HUES48 (cell line): ENCODE measurements at regions not wholly inside any gene's neighbourhood (a gene's known extent, or its start where the extent isn't known, plus 50 kb on each side); places are given as distances from the start of the nearest gene placed in this dataset.
"Not testable (repeated sequence)": the region's sequence is repeated elsewhere in the genome, so short reads cannot be mapped to it uniquely, and the experiment has no call there.

Source experiments
- H3K27ac ChIP-seq: one replicate; pipeline ENCODE4 v1.7.0; 2013; ENCODE audit warnings: low read depth, low read length, inconsistent platforms
- H3K27me3 ChIP-seq: 2 replicates; pipeline ENCODE4 v1.6.1; 2013; ENCODE audit warnings: mild to moderate bottlenecking, low read length; ENCODE audit not compliant: control insufficient read depth, insufficient read depth
- H3K36me3 ChIP-seq: 2 replicates; pipeline ENCODE4 v1.6.1; 2013; ENCODE audit warnings: low read length; ENCODE audit not compliant: control insufficient read depth, insufficient read depth
- H3K4me1 ChIP-seq: 2 replicates; pipeline ENCODE4 v1.6.1; 2013; ENCODE audit warnings: mild to moderate bottlenecking, low read length; ENCODE audit not compliant: control insufficient read depth, insufficient read depth
- H3K4me3 ChIP-seq: 2 replicates; pipeline ENCODE4 v1.5.1; 2013; ENCODE audit warnings: mild to moderate bottlenecking, low read depth, low read length
- H3K9ac ChIP-seq: 2 replicates; pipeline ENCODE4 v1.6.1; 2013; ENCODE audit warnings: mild to moderate bottlenecking, low read depth, low read length, moderate library complexity
- H3K9me3 ChIP-seq: 2 replicates; pipeline ENCODE4 v1.6.1; 2013; ENCODE audit warnings: low read length; ENCODE audit not compliant: control insufficient read depth, insufficient read depth

- Histone ChIP-seq H3K4me3 (no peak overlapping the region), H3K27me3 (no peaks in the 10 kb centered on the region), H3K27ac (no peak overlapping the region), H3K4me1 (peaks cover 7% of the 10 kb centered on the region; the same call in 1 of the 2 replicates), H3K9ac (no peak overlapping the region), H3K9me3 (no peaks in the 10 kb centered on the region), H3K36me3 (no peaks in the 10 kb centered on the region)
These were observed 861.5 kb downstream of the SORCS1 start for GRCh38 chr10:106302961-106303360.

- Histone ChIP-seq H3K36me3 (no peaks in the 10 kb centered on the region), H3K9me3 (no peaks in the 10 kb centered on the region), H3K27ac (no peak overlapping the region), H3K27me3 (no peaks in the 10 kb centered on the region), H3K4me3 (no peak overlapping the region), H3K9ac (no peak overlapping the region), H3K4me1 (no peaks in the 10 kb centered on the region)
These were observed 863.4 kb downstream of the SORCS1 start for GRCh38 chr10:106301146-106301545.

- Histone ChIP-seq H3K27ac (no peak overlapping the region), H3K9me3 (no peaks in the 10 kb centered on the region), H3K36me3 (no peaks in the 10 kb centered on the region), H3K27me3 (no peaks in the 10 kb centered on the region), H3K4me1 (peaks cover 13% of the 10 kb centered on the region; the same call in 1 of the 2 replicates), H3K4me3 (no peak overlapping the region), H3K9ac (no peak overlapping the region)
These were observed 867.6 kb downstream of the SORCS1 start for GRCh38 chr10:106296750-106297392.

GRCh38 chr10:106284802-106285587 lies 879.5 kb downstream of the SORCS1 start:
- H3K4me3 ChIP-seq = no peak overlapping the region
- H3K27me3 ChIP-seq = no peaks in the 10 kb centered on the region
- no peaks in the 10 kb centered on the region for H3K36me3 ChIP-seq
- H3K27ac ChIP-seq = no peak overlapping the region
- H3K9ac ChIP-seq = no peak overlapping the region
- H3K4me1 ChIP-seq = peaks cover 7% of the 10 kb centered on the region; the same call in 1 of the 2 replicates
- no peaks in the 10 kb centered on the region for H3K9me3 ChIP-seq

DNA sequence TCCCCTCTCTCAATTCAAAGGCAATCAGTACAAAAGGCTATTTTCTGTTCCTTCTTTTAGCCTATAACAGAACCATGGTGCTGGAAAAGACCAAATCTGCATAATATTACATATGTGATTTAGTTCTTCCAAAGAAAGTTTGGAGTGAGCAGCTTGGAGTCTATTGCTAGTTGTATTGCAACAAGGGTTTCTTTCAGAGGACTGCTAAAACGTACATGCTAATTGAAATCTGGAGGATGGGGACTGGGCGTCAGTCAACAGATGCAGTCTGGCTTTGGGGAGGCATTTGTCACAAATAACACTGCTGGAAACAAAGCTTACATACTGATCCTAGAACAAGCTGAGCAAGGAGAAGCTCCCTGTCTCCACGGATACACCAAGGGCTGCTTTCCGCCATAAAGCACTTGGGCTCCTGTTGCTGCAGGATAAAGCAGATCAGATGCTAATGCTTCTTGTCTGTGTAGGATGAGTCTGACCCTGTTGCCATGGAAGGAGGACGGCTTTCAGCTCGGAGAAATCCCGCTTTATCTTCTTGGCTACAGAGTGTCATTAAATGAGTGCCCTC lies 883.5 kb downstream of the SORCS1 start:
- no peak overlapping the region for H3K27ac ChIP-seq
- no peaks in the 10 kb centered on the region for H3K9me3 ChIP-seq
- no peaks in the 10 kb centered on the region for H3K27me3 ChIP-seq
- no peak overlapping the region for H3K4me3 ChIP-seq
- peaks cover 7% of the 10 kb centered on the region; the same call in 1 of the 2 replicates for H3K4me1 ChIP-seq
- H3K9ac ChIP-seq = no peak overlapping the region
- no peaks in the 10 kb centered on the region for H3K36me3 ChIP-seq

DNA sequence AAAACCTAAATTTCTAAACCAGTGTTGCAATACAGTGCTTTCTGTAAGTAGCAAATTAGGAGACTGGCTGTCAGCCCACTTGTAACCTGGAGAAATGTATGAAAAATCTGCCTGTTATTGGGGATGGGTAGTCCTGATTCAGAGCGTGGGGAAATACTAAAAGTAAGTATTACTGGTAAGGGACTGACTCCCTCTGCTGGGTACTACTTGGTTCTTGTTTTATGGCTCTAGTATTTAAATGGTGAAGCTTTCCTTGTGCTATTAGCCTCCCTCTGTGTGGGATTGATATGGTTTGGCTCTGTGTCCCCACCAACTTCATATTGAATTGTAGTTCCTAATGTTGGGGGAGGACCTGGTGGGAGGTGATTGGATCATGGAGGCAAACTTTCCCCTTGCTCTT lies 886.1 kb downstream of the SORCS1 start:
- Histone ChIP-seq H3K4me3 (no peak overlapping the region), H3K27ac (no peak overlapping the region), H3K9me3 (no peaks in the 10 kb centered on the region), H3K9ac (no peak overlapping the region), H3K4me1 (no peaks in the 10 kb centered on the region), H3K27me3 (no peaks in the 10 kb centered on the region), H3K36me3 (no peaks in the 10 kb centered on the region)

DNA sequence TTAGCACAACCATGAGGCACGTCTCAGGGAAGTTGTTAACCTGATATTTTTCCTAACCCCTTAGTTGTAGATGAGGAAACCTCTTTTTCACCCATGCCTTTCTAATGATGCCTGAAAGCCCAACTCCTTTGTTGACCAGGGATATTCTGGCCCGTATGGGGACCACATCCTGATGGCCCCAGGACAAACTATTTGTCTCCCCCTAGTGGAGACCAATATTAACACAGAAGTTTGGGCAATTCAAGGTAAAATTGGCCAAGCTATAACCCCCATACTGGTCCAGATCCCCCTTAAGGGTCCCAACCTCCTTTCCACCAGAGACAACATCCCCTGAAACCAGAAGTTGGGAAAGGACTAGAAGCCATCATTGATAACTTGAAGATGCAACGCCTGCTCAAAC lies 893.3 kb downstream of the SORCS1 start:
- no peak overlapping the region for H3K4me3 ChIP-seq
- H3K27me3 ChIP-seq = no peaks in the 10 kb centered on the region
- no peaks in the 10 kb centered on the region for H3K36me3 ChIP-seq
- no peaks in the 10 kb centered on the region for H3K9me3 ChIP-seq
- no peak overlapping the region for H3K27ac ChIP-seq
- no peak overlapping the region for H3K9ac ChIP-seq
- no peaks in the 10 kb centered on the region for H3K4me1 ChIP-seq

- H3K27me3 ChIP-seq = no peaks in the 10 kb centered on the region
- no peak overlapping the region for H3K9ac ChIP-seq
These were observed 896.5 kb downstream of the SORCS1 start for GRCh38 chr10:106268000-106268399.

GRCh38 chr10:106267591-106267990 lies 896.9 kb downstream of the SORCS1 start:
- Histone ChIP-seq H3K9ac (no peak overlapping the region), H3K27ac (no peak overlapping the region), H3K4me3 (no peak overlapping the region), H3K36me3 (no peaks in the 10 kb centered on the region), H3K9me3 (no peaks in the 10 kb centered on the region), H3K4me1 (no peaks in the 10 kb centered on the region), H3K27me3 (no peaks in the 10 kb centered on the region)

More at GRCh38 chr10:106268000-106268399, 896.5 kb downstream of the SORCS1 start:
- H3K4me3 ChIP-seq = no peak overlapping the region
- no peaks in the 10 kb centered on the region for H3K36me3 ChIP-seq
- H3K9me3 ChIP-seq = no peaks in the 10 kb centered on the region
- H3K27ac ChIP-seq = no peak overlapping the region
- no peaks in the 10 kb centered on the region for H3K4me1 ChIP-seq

- not testable (repeated sequence) for H3K27me3 ChIP-seq, H3K4me1 ChIP-seq, H3K36me3 ChIP-seq, H3K27ac ChIP-seq, H3K4me3 ChIP-seq, H3K9ac ChIP-seq, H3K9me3 ChIP-seq
These were observed 907.1 kb downstream of the SORCS1 start for GRCh38 chr10:106257432-106257831.

- H3K27ac ChIP-seq = no peak overlapping the region
- H3K36me3 ChIP-seq = no peaks in the 10 kb centered on the region
- H3K9ac ChIP-seq = no peak overlapping the region
- no peak overlapping the region for H3K4me3 ChIP-seq
- no peaks in the 10 kb centered on the region for H3K27me3 ChIP-seq
- H3K4me1 ChIP-seq = no peaks in the 10 kb centered on the region
- H3K9me3 ChIP-seq = no peaks in the 10 kb centered on the region
These were observed 909.3 kb downstream of the SORCS1 start for GRCh38 chr10:106255111-106255678.
